HEK293T (cell line): ENCODE measurements at regions not wholly inside any gene's neighbourhood (a gene's known extent, or its start where the extent isn't known, plus 50 kb on each side); places are given as distances from the start of the nearest gene placed in this dataset.
"Not testable (repeated sequence)": the region's sequence is repeated elsewhere in the genome, so short reads cannot be mapped to it uniquely, and the experiment has no call there.

Experiments used
- ARNT ChIP-seq: fragments of 450-650 bp; IDR thresholded peaks from 2 replicates; pipeline ENCODE4 v1.6.1; 2017; ENCODE audit warnings: mild to moderate bottlenecking
- BHLHE40 ChIP-seq: fragments of 450-650 bp; IDR thresholded peaks from 2 replicates; pipeline ENCODE4 v1.6.1; 2016; ENCODE audit warnings: mild to moderate bottlenecking, moderate library complexity, borderline replicate concordance
- FOXK2 ChIP-seq: fragments of 450-650 bp; IDR thresholded peaks from 2 replicates; pipeline ENCODE4 v1.6.1; 2016; ENCODE audit warnings: mild to moderate bottlenecking
- FOXM1 ChIP-seq: fragments of 450-650 bp; IDR thresholded peaks from 2 replicates; pipeline ENCODE4 v1.6.1; 2017; ENCODE audit warnings: mild to moderate bottlenecking, borderline replicate concordance
- L3MBTL2 ChIP-seq: fragments of 450-650 bp; conservative IDR thresholded peaks from 2 replicates; pipeline ENCODE4 v1.6.1; 2016; ENCODE audit warnings: mild to moderate bottlenecking
- LEF1 ChIP-seq: fragments of 450-650 bp; IDR thresholded peaks from 2 replicates; pipeline ENCODE4 v1.6.1; 2017; ENCODE audit warnings: mild to moderate bottlenecking, borderline replicate concordance
- SUZ12 ChIP-seq: fragments of 450-650 bp; IDR thresholded peaks from 2 replicates; pipeline ENCODE4 v1.6.1; 2016; ENCODE audit warnings: mild to moderate bottlenecking

- TF ChIP-seq BHLHE40, LEF1, L3MBTL2, FOXK2, SUZ12, FOXM1, ARNT: not testable (repeated sequence)
Measured at GRCh38 chr16:29340779-29341438, 65.6 kb downstream of the NPIPB11 start.
